Prostate gland (tissue), 2 donors: ENCODE measurements at regions not wholly inside any gene's neighbourhood (a gene's known extent, or its start where the extent isn't known, plus 50 kb on each side); places are given as distances from the start of the nearest gene placed in this dataset.

ENCODE experiments used
- DNase-seq: peaks from one replicate; pipeline ENCODE4 v3.0.0-alpha.2; 2019; ENCODE audit warnings: low spot score
- H3K27ac ChIP-seq, 2 donors: fragments of 200-600 bp; sonication (generic); 2 replicates each; pipeline ENCODE4 v1.5.1; 2017 to 2019
- H3K27me3 ChIP-seq: fragments of 200-600 bp; sonication (generic); replicated peaks from 2 replicates; pipeline ENCODE4 v1.5.1; 2019; ENCODE audit not compliant: insufficient read depth
- H3K36me3 ChIP-seq, 2 donors: fragments of 200-600 bp; sonication (generic); 1 replicate in 1 of 2; 2 replicates in 1 of 2; pipeline versions ENCODE4 v1.5.1 to v1.8.1; 2017 to 2019
- H3K4me1 ChIP-seq: fragments of 200-600 bp; sonication (generic); replicated peaks from 2 replicates; pipeline ENCODE4 v1.5.1; 2019
- H3K4me3 ChIP-seq, 2 donors: fragments of 200-600 bp; sonication (generic); 2 replicates each; pipeline ENCODE4 v1.5.1; 2017 to 2019
- H3K9me3 ChIP-seq: fragments of 200-600 bp; sonication (generic); 2 replicates; pipeline ENCODE4 v1.5.1; 2017
- CTCF ChIP-seq, 4 experiments: fragments of 200-600 bp in 2 of 4; fragments of 450-650 bp in 2 of 4; sonication (generic) in 2 of 4; IDR thresholded peaks; 1 replicate in 3 of 4; 2 replicates in 1 of 4; pipeline ENCODE4 v1.5.1; 2016 to 2019; ENCODE audit warnings: antibody characterized with exemption in 4 of 4, mild to moderate bottlenecking in 2 of 4, moderate library complexity in 2 of 4
- POLR2A ChIP-seq: fragments of 450-650 bp; IDR thresholded peaks from one replicate; pipeline ENCODE4 v1.6.1; 2016; ENCODE audit warnings: antibody characterized with exemption, mild to moderate bottlenecking
- POLR2AphosphoS5 ChIP-seq: sonication (generic); formaldehyde crosslinking; IDR thresholded peaks from one replicate; pipeline ENCODE4 v1.6.1; 2017; ENCODE audit warnings: antibody characterized with exemption
- WGBS: methylation state at CpG from one replicate; pipeline ENCODE4 v1.1.5; 2018; 5-methylcytosine and 5-hydroxymethylcytosine counted together
- intact Hi-C: fragments of 100-400 bp; cut with DNase I; formaldehyde crosslinking; loops from one replicate; pipeline ENCODE4 v1.14.2; 2022

- no peak for DNase-seq
- intact Hi-C loops, result no loop called here
- Histone ChIP-seq H3K27me3 (no peaks in the 10 kb centered on the region), H3K4me1 (peaks cover 22% of the 10 kb centered on the region), H3K4me3 (no peak overlapping the region), H3K36me3 (no peaks in the 10 kb centered on the region), H3K27ac (peak overlapping the region; percentile 95 to 97), H3K9me3 (no peaks in the 10 kb centered on the region)
- WGBS, result 75% methylated on average over 10 of the region's 10 CpGs
- TF ChIP-seq POLR2A, result no peak
- TF ChIP-seq CTCF (IDR thresholded peaks at IDR 0.05), result no peak
- no peak for TF ChIP-seq POLR2AphosphoS5
Measured at GRCh38 chr1:234718496-234719453, 108.8 kb upstream of the IRF2BP2 start.

GRCh38 chr1:234716908-234717375, 107.0 kb upstream of the IRF2BP2 start:
- DNase-seq, result no peak
- WGBS, result 39% methylated on average over 15 of the region's 15 CpGs
- Histone ChIP-seq H3K4me1 (peaks cover 8% of the 10 kb centered on the region), H3K27me3 (no peaks in the 10 kb centered on the region), H3K9me3 (no peaks in the 10 kb centered on the region), H3K27ac (peak overlapping the region; percentile 70 to 95), H3K36me3 (no peaks in the 10 kb centered on the region), H3K4me3 (no peak overlapping the region)
- no peak for TF ChIP-seq POLR2A
- TF ChIP-seq POLR2AphosphoS5, result no peak
- TF ChIP-seq CTCF (IDR thresholded peaks at IDR 0.05), result no peak
- intact Hi-C loops, result no loop called here

GRCh38 chr1:234715252-234716014, 105.5 kb upstream of the IRF2BP2 start:
- H3K27me3 ChIP-seq, result no peaks in the 10 kb centered on the region
- intact Hi-C loops, result no loop called here
- TF ChIP-seq POLR2AphosphoS5, result no peak
- 81% methylated on average over 10 of the region's 10 CpGs for WGBS
- peaks cover 3% of the 10 kb centered on the region for H3K4me1 ChIP-seq
- no peak for DNase-seq
- H3K9me3 ChIP-seq, result no peaks in the 10 kb centered on the region
- H3K36me3 ChIP-seq, result no peaks in the 10 kb centered on the region
- H3K27ac ChIP-seq, result peak overlapping the region; percentile 70 to 95
- no peak overlapping the region for H3K4me3 ChIP-seq

GRCh38 chr1:234713859-234714258, 103.9 kb upstream of the IRF2BP2 start:
- DNase-seq, result no peak
- Histone ChIP-seq H3K27me3 (no peaks in the 10 kb centered on the region), H3K4me3 (no peak overlapping the region), H3K4me1 (peaks cover 3% of the 10 kb centered on the region), H3K36me3 (no peaks in the 10 kb centered on the region), H3K27ac (no peak overlapping the region), H3K9me3 (no peaks in the 10 kb centered on the region)
- intact Hi-C loops, result no loop called here
- WGBS, result 96% methylated on average over 5 of the region's 5 CpGs
- no peak for TF ChIP-seq POLR2AphosphoS5
- no peak for TF ChIP-seq CTCF (IDR thresholded peaks at IDR 0.05)
- TF ChIP-seq POLR2A, result no peak

- no peak for DNase-seq
- no peaks in the 10 kb centered on the region for H3K27me3 ChIP-seq
- no peak overlapping the region for H3K27ac ChIP-seq
- H3K4me1 ChIP-seq, result peaks cover 3% of the 10 kb centered on the region
- intact Hi-C loops, result no loop called here
- no peaks in the 10 kb centered on the region for H3K9me3 ChIP-seq
- no peaks in the 10 kb centered on the region for H3K36me3 ChIP-seq
- H3K4me3 ChIP-seq, result no peak overlapping the region
- TF ChIP-seq POLR2A (no peak), POLR2AphosphoS5 (no peak), CTCF (IDR thresholded peaks at IDR 0.05) (no peak)
- WGBS, result 89% methylated on average over 11 of the region's 11 CpGs
Measured at GRCh38 chr1:234713440-234713839, 103.5 kb upstream of the IRF2BP2 start.
